Keratinocyte (primary cell): ENCODE measurements at regions not wholly inside any gene's neighbourhood (a gene's known extent, or its start where the extent isn't known, plus 50 kb on each side); places are given as distances from the start of the nearest gene placed in this dataset.

Source experiments
- DNase-seq: peaks from one replicate; pipeline ENCODE4 v3.0.0-alpha.2; 2011; ENCODE audit warnings: low read depth, missing footprints, low spot score
- FAIRE-seq: peaks from 2 replicates; lab custom pipeline; 2011; peaks lifted over from hg19 to GRCh38; lab: Jason Lieb, UNC
- H2AFZ ChIP-seq: 2 replicates; pipeline ENCODE4 v1.6.0; 2012; ENCODE audit warnings: low read length, control low read depth, inconsistent platforms; ENCODE audit not compliant: control insufficient read depth
- H3K27ac ChIP-seq: 2 replicates; pipeline ENCODE4 v1.5.1; 2011; ENCODE audit warnings: low read length; ENCODE audit not compliant: control insufficient read depth, insufficient read depth
- H3K27me3 ChIP-seq: 3 replicates; pipeline ENCODE4 v1.6.0; 2011; ENCODE audit warnings: low read length; ENCODE audit not compliant: control insufficient read depth, insufficient read depth; ENCODE audit errors: extremely low read depth
- H3K36me3 ChIP-seq, 2 experiments: 2 replicates in 1 of 2; 3 replicates in 1 of 2; pipeline ENCODE4 v1.5.1; 2011; ENCODE audit warnings: low read length in 2 of 2, mild to moderate bottlenecking in 1 of 2; ENCODE audit not compliant: control insufficient read depth in 2 of 2, insufficient read depth in 2 of 2; ENCODE audit errors: extremely low read depth in 1 of 2
- H3K4me1 ChIP-seq: 3 replicates; pipeline ENCODE4 v1.5.1; 2011; ENCODE audit warnings: low read length; ENCODE audit not compliant: control insufficient read depth, insufficient read depth; ENCODE audit errors: extremely low read depth
- H3K4me2 ChIP-seq: 3 replicates; pipeline ENCODE4 v1.6.0; 2011; ENCODE audit warnings: low read depth, low read length; ENCODE audit not compliant: control insufficient read depth, insufficient read depth; ENCODE audit errors: extremely low read depth
- H3K4me3 ChIP-seq, 3 experiments: fragments of 200-600 bp in 1 of 3; sonication (generic) in 1 of 3; 2 replicates in 2 of 3; 3 replicates in 1 of 3; pipeline ENCODE4 v1.5.1; 2011 to 2016; ENCODE audit warnings: low read length in 3 of 3, mild to moderate bottlenecking in 3 of 3, control low read depth in 2 of 3, inconsistent platforms in 1 of 3, low read depth in 1 of 3, mixed read lengths in 1 of 3, mixed run types in 1 of 3, moderate library complexity in 1 of 3; ENCODE audit not compliant: control insufficient read depth in 2 of 3, insufficient read depth in 2 of 3; ENCODE audit errors: extremely low read depth in 1 of 3
- H3K79me2 ChIP-seq: 2 replicates; pipeline ENCODE4 v1.6.0; 2012; ENCODE audit warnings: low read length; ENCODE audit not compliant: control insufficient read depth, insufficient read depth
- H3K9ac ChIP-seq: 3 replicates; pipeline ENCODE4 v1.6.0; 2011; ENCODE audit warnings: low read length; ENCODE audit not compliant: control insufficient read depth, insufficient read depth; ENCODE audit errors: extremely low read depth
- H3K9me1 ChIP-seq: 3 replicates; pipeline ENCODE4 v1.6.0; 2011; ENCODE audit warnings: low read length; ENCODE audit not compliant: control insufficient read depth, insufficient read depth; ENCODE audit errors: extremely low read depth
- H3K9me3 ChIP-seq: 2 replicates; pipeline ENCODE4 v1.5.1; 2012; ENCODE audit warnings: low read depth, low read length; ENCODE audit not compliant: control insufficient read depth
- H4K20me1 ChIP-seq: 3 replicates; pipeline ENCODE4 v1.6.0; 2011; ENCODE audit warnings: low read length; ENCODE audit not compliant: control insufficient read depth, insufficient read depth; ENCODE audit errors: extremely low read depth
- EZH2 ChIP-seq: IDR thresholded peaks from one replicate; pipeline ENCODE4 v1.6.1; 2012; ENCODE audit warnings: inconsistent platforms, mild to moderate bottlenecking, low read length, moderate library complexity
- dilution Hi-C: fragments of 300-500 bp; cut with MboI; formaldehyde crosslinking; loops from one replicate; pipeline ENCODE4 v1.7.0; 2020; ENCODE audit warnings: low sequenced_read_pairs; ENCODE audit not compliant: extremely low pct_ligation_motif_present
- TF ChIP-seq, protein P1 (sequence below), 3 experiments: IDR thresholded peaks in 1 of 3; conservative IDR thresholded peaks in 1 of 3; optimal IDR thresholded peaks in 1 of 3; 2 replicates in 2 of 3; 3 replicates in 1 of 3; pipeline versions ENCODE3 to v1.5.1; 2011; ENCODE audit warnings: low read length in 3 of 3, mild to moderate bottlenecking in 3 of 3, moderate library complexity in 2 of 3, control low read depth in 1 of 3, inconsistent platforms in 1 of 3; ENCODE audit not compliant: insufficient read depth in 2 of 3; ENCODE audit errors: extremely low read depth in 1 of 3

DNA sequence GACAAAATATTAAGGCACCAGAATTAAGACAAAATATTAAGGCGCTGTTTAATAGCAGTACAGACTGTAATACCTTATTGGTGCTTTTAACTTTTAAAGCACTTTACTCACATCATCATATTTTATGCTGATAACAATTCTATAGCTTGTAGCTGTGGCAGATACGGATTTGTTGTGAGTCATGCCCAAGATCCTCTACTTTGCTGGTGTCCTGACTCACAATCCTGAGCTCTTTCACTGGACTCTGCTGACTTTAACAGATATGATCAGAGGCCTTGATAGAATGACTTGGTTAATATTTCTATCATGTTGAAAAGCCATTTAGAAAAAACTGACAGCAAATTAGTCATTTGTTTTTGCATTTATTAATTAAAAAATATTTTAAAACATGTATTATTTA is 99.0 kb upstream of the PKP2 start:
- Histone ChIP-seq H3K27me3 (no peaks in the 10 kb centered on the region), H3K9ac (no peak overlapping the region), H3K27ac (no peak overlapping the region), H2AFZ (no peak overlapping the region), H3K36me3 (no peaks in the 10 kb centered on the region), H4K20me1 (no peaks in the 10 kb centered on the region), H3K4me2 (no peak overlapping the region), H3K9me3 (no peaks in the 10 kb centered on the region), H3K79me2 (no peaks in the 10 kb centered on the region), H3K4me3 (no peak overlapping the region), H3K9me1 (no peaks in the 10 kb centered on the region), H3K4me1 (no peaks in the 10 kb centered on the region)
- FAIRE-seq (peak; percentile 67), DNase-seq (no peak)
- dilution Hi-C loops: no loop called here
- TF ChIP-seq, protein P1, sequence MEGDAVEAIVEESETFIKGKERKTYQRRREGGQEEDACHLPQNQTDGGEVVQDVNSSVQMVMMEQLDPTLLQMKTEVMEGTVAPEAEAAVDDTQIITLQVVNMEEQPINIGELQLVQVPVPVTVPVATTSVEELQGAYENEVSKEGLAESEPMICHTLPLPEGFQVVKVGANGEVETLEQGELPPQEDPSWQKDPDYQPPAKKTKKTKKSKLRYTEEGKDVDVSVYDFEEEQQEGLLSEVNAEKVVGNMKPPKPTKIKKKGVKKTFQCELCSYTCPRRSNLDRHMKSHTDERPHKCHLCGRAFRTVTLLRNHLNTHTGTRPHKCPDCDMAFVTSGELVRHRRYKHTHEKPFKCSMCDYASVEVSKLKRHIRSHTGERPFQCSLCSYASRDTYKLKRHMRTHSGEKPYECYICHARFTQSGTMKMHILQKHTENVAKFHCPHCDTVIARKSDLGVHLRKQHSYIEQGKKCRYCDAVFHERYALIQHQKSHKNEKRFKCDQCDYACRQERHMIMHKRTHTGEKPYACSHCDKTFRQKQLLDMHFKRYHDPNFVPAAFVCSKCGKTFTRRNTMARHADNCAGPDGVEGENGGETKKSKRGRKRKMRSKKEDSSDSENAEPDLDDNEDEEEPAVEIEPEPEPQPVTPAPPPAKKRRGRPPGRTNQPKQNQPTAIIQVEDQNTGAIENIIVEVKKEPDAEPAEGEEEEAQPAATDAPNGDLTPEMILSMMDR (optimal IDR thresholded peaks at IDR 0.05 in 1 of 3, IDR thresholded peaks at IDR 0.05 in 1 of 3, conservative IDR thresholded peaks at IDR 0.05 in 1 of 3; ENCODE audit: extremely low read depth in 1 of 3, insufficient read depth in 2 of 3, low read length in 3 of 3): no peak
- TF ChIP-seq EZH2: no peak

DNA sequence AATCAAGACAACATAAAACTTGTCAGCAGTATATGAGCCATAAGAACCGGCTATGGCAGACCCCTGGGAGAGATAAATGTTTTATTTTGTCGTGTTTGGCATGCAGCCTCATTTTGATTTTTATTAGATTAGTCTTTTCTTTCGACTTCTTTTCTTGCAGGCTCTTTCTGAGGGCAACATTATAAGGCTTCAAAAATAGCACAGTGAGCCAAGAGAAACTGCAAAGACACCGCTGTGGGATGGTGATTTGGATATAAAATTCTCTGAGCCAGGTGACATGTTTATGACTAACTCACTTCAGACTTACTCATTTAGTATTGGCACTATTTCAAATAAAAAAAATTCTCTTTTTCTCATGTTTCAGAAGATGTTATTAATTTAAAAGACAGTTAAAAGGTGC is 96.8 kb upstream of the PKP2 start:
- no peak for TF ChIP-seq EZH2
- TF ChIP-seq, protein P1 (optimal IDR thresholded peaks at IDR 0.05 in 1 of 3, IDR thresholded peaks at IDR 0.05 in 1 of 3, conservative IDR thresholded peaks at IDR 0.05 in 1 of 3; ENCODE audit: extremely low read depth in 1 of 3, insufficient read depth in 2 of 3, low read length in 3 of 3): no peak
- H3K36me3 ChIP-seq: no peaks in the 10 kb centered on the region
- DNase-seq (no peak), FAIRE-seq (no peak)
- no peaks in the 10 kb centered on the region for H3K27me3 ChIP-seq
- H3K79me2 ChIP-seq: no peaks in the 10 kb centered on the region
- H3K9me3 ChIP-seq: no peaks in the 10 kb centered on the region
- dilution Hi-C loops: no loop called here
- H3K4me3 ChIP-seq: no peak overlapping the region
- no peak overlapping the region for H3K9ac ChIP-seq
- H3K9me1 ChIP-seq: no peaks in the 10 kb centered on the region
- H3K4me1 ChIP-seq: no peaks in the 10 kb centered on the region
- no peak overlapping the region for H2AFZ ChIP-seq
- H3K4me2 ChIP-seq: no peak overlapping the region
- no peak overlapping the region for H3K27ac ChIP-seq
- no peaks in the 10 kb centered on the region for H4K20me1 ChIP-seq
